GM10248 (cell line): ENCODE measurements at regions not wholly inside any gene's neighbourhood (a gene's known extent, or its start where the extent isn't known, plus 50 kb on each side); places are given as distances from the start of the nearest gene placed in this dataset.
"Not testable (repeated sequence)": the region's sequence is repeated elsewhere in the genome, so short reads cannot be mapped to it uniquely, and the experiment has no call there.

Experiments
- CTCF ChIA-PET: fragments of 300-600 bp; sonication (Branson Sonifier 250); formaldehyde crosslinking; extraction: SDS; loops from one replicate; lab custom pipeline; 2021; ENCODE audit warnings: antibody characterized with exemption; lab: Yijun Ruan, JAX
- POLR2A ChIA-PET: fragments of 350-650 bp; sonication (Branson Sonifier 250); formaldehyde crosslinking; extraction: SDS; loops from one replicate; lab custom pipeline; 2020; ENCODE audit warnings: antibody characterized with exemption; lab: Yijun Ruan, JAX
- DNase-seq: peaks from one replicate; pipeline ENCODE4 v3.0.0; 2012; ENCODE audit errors: extremely low spot score
- TF ChIP-seq, protein P1 (sequence below): IDR thresholded peaks from 2 replicates; pipeline ENCODE4 v1.5.1; 2012; ENCODE audit warnings: mild to moderate bottlenecking, low read depth; ENCODE audit errors: extremely low read depth, missing control alignments, control extremely low read depth

DNA sequence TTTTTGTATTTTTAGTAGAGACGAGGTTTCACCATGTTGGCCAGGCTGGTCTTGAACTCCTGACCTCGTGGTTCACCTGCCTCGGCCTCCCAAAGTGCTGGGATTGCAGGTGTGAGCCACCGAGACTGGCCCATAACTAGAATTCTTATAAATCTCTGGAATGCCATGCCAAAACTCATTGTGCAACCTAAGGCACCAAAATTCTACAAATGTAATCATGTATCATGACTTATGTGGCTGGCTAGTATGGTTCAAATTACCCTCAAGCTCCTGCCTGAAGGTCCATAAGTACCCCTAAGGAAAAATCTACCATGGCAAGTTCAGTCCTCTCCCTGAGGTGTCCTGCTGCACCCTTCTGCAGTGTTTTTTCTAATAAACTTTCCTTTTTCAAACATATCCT lies 63.8 kb upstream of the CSF1 start:
- ChIA-PET CTCF (interaction anchor here (1.0 to 2.6 kb wide), 5 partner anchors 25 to 207 kb away, joined by 3 to 12 read pairs (median 4); partner anchors contain the start of gene AHCYL1), POLR2A (no interaction called here)
- DNase-seq = no peak
- TF ChIP-seq, protein P1, sequence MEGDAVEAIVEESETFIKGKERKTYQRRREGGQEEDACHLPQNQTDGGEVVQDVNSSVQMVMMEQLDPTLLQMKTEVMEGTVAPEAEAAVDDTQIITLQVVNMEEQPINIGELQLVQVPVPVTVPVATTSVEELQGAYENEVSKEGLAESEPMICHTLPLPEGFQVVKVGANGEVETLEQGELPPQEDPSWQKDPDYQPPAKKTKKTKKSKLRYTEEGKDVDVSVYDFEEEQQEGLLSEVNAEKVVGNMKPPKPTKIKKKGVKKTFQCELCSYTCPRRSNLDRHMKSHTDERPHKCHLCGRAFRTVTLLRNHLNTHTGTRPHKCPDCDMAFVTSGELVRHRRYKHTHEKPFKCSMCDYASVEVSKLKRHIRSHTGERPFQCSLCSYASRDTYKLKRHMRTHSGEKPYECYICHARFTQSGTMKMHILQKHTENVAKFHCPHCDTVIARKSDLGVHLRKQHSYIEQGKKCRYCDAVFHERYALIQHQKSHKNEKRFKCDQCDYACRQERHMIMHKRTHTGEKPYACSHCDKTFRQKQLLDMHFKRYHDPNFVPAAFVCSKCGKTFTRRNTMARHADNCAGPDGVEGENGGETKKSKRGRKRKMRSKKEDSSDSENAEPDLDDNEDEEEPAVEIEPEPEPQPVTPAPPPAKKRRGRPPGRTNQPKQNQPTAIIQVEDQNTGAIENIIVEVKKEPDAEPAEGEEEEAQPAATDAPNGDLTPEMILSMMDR = no peak

DNA sequence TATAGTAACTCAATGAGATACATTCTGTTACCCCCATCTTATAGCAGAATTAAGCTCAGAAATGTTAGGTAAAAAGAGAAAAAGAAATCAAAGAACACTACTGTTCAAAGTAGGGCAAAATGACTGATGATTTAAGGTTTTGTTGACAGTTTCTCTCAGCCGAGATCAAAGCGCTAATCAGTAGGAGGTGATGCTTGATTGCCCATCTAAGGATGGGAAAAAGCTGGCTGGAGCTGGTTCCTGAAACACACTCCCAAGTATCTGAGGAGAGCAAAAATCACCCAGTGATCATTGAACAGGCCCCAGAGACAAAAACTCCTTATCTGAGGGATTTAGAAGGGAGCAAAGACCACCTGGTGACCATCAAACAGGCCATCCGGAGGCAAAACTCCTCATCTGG lies 64.5 kb upstream of the CSF1 start:
- TF ChIP-seq, protein P1 = no peak
- DNase-seq = no peak
- ChIA-PET POLR2A (no interaction called here), CTCF (interaction anchor here (0.6 to 2.6 kb wide), 8 partner anchors 12 to 259 kb away, joined by 3 to 12 read pairs (median 4); partner anchors contain the start of gene AHCYL1)

DNA sequence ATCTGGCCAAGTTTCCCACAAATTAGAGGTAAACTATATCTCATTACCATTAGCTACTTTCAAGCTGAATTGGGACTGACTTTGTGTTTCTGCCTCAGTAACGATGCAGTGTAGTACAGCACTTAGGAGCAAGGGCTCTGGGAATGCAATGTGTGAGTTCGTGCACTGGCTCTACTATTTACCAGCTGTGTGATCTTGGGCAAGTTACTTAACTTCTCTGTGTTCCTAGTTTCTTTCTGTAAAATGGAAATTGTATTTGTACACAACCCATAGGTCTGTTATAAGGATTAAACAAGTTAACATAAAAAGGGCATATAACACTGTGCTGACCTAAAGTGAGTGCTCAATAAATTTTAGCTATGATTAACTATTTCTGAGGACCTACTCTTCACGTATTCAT lies 65.0 kb upstream of the CSF1 start:
- no peak for DNase-seq
- ChIA-PET CTCF (interaction anchor here (0.6 to 2.6 kb wide), 10 partner anchors 9 to 260 kb away, joined by 3 to 12 read pairs (median 4); partner anchors contain the start of gene AHCYL1), POLR2A (no interaction called here)
- TF ChIP-seq, protein P1 = no peak

DNA sequence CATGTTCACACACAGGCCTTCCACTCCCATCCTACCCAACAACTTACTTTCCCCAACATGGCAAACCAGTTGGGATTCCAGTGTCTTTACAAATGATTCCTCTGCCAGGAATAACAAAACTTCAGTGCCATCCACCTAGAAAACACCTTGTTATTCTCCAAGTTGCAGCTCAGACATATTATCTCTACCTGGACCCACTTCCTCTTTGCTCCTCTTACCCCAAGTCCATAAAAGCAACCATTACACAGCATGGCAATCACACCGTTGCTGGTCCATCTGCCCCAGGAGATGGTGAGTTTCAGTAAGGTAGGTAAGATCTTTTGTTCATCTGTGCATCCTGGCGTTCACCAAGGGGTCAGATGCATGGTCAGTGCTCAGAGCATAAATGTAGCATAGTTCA lies 66.0 kb upstream of the CSF1 start:
- DNase-seq = no peak
- ChIA-PET POLR2A (no interaction called here), CTCF (interaction anchor here (0.9 to 2.6 kb wide), 4 partner anchors 8 to 140 kb away, joined by 3 to 12 read pairs (median 5); partner anchors contain the start of gene AHCYL1)
- TF ChIP-seq, protein P1 = no peak

DNA sequence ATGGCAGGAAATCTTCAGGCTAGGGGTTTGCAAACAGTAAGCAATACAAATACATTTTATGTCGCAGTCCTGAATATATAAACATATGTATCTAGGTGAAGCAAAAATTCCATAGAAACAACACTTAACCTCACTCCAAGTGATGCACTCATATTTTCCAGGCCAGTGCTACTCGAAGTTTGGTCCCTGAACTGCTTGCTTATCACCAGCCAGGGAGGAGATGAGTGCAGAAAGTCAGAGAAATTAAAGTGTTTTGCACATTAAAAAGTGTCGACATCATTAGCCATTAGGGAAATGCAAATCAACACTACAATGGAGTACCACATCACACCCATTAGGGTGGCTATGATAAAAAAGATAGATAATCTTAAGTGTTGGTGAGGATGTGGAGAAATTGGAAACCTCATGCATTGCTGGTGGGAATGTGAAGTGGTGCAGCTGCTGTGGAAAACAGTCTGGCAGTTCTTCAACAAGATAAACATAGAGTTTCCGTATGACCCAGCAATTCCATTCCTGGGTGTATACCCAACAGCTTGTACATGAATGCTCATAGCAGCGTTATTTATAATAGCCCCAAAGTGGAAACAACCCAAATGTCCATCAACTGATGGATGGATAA lies 70.5 kb upstream of the CSF1 start:
- TF ChIP-seq, protein P1 = no peak
- POLR2A ChIA-PET = no interaction called here
- no peak for DNase-seq
- CTCF ChIA-PET = no interaction called here

DNA sequence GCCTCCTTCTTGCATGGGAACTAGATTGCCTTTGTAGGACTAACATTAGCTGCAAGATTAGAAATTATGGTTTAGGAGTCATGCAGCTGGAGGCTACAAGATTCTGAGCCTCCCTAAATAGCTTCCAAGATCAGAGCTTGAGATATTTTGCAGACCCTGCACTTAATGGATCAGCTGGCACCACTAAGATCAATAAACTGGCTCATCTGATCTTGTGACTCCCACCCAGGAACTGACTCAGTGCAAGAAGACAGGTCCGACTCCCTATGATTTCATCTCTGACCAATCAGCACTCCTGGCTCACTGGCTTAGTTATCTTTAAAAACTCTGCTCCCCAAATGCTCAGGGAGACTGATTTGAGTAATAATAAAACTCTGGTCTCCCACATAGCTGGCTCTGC lies 71.4 kb upstream of the CSF1 start:
- POLR2A ChIA-PET, DNase-seq: not testable (repeated sequence)
- CTCF ChIA-PET = interaction anchor here (1.3 kb wide), 1 partner anchor 14 kb away, joined by 3 read pairs; no protein-coding TSS in a partner anchor

DNA sequence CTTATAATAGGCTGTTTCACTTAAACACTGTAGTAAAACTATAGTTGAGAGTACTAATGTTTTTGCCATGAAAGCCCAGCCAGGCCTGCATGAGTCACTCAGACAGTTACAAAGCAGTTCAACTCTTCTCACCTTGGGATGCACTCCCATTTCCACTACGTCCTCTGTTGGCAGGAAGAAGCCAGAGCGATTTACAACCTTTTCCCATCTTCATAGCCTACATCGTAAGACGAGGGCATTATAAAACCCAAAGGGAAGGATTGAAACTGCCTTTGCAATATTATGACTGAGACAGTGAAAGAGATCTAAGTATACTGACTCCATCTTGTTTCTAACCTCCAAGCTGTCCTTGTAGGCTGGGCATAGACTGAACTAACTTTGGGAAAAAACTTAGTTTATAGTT lies 71.8 kb upstream of the CSF1 start:
- ChIA-PET CTCF (interaction anchor here (1.3 kb wide), 1 partner anchor 14 kb away, joined by 3 read pairs; no protein-coding TSS in a partner anchor), POLR2A (no interaction called here)
- TF ChIP-seq, protein P1 = no peak
- no peak for DNase-seq
